HG03097 (cell line): ENCODE measurements at regions not wholly inside any gene's neighbourhood (a gene's known extent, or its start where the extent isn't known, plus 50 kb on each side); places are given as distances from the start of the nearest gene placed in this dataset.

Experiments
- ATAC-seq: cut with Tn5 transposase; IDR thresholded peaks from one replicate; pipeline ENCODE4 v1.9.1; 2021; ENCODE audit not compliant: unreplicated experiment, low FRiP score

DNA sequence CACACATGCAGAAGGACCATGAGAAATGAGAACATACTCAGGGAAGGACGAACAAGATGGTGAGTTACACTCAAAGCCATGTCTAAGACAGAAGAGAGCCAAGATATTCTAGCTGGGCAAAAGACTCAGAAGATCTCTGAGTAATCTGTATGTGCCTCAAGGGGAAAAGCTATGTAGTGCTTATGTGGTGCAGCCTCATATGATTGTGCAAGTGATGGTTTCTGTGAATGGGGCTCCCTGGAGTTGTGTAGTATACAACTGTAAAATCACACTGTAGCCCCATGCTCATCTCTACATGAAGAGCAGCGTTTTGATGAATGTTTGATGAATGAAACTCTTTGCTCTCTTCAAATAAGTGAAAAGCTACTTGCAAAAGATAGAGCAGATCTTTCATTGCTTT lies 57.5 kb downstream of the OSR1 start:
- no peak for ATAC-seq

DNA sequence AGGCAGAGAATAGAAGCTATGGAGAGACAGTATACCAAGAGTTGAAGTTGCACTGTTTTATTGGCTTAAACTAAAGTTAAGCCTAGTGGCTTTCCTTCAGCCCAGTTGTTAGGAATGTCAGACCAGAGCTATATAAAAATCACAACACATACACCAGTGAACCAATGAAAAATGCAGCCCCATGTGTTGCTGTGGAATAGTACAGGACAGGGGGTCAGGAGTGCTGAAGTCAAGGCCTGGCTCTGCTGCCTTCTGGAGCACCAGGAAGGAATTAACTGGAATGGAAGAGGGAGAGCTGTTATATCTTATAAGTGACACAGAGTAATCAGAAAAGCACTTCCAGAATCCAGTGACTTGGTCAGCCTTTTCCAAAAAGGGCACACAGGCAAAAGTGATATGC lies 58.9 kb downstream of the OSR1 start:
- no peak for ATAC-seq

DNA sequence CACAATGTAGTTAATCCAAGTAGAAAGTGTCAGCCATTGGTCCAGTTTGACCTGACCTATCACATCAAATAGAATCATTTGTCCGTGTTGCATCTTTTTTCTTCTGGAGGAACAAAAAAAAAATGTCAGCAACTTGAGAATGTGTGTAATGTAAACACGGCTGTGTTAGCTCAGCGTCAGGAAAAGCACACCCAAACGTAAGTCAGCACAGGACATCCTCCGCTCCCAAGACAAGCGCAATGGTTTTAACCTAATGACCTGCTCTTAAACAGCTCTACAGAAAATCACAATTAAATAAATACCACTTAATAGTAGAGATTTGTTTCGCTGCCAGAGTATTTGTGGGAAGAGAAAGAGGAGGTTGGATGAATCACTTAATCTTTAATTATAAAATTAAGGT lies 59.4 kb downstream of the OSR1 start:
- no peak for ATAC-seq

DNA sequence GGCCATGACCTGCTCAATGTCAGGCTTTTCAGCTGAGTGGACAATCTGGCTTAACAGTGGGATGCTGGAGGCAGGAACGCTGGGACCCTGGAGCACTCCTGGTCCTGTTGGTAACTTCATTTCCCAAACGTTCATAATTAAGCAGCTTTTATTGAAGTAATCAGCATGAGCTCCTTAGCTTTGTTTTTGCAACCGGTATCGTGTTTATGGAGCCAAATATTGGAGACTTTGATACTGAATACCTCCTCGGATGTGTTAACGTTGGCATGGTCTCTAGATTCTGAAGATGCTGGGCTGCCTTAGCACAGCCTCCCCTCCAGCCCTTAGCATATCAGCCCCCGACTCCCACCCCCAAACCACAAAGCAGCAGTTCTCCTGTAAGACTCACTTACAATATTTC lies 60.7 kb downstream of the OSR1 start:
- no peak for ATAC-seq

DNA sequence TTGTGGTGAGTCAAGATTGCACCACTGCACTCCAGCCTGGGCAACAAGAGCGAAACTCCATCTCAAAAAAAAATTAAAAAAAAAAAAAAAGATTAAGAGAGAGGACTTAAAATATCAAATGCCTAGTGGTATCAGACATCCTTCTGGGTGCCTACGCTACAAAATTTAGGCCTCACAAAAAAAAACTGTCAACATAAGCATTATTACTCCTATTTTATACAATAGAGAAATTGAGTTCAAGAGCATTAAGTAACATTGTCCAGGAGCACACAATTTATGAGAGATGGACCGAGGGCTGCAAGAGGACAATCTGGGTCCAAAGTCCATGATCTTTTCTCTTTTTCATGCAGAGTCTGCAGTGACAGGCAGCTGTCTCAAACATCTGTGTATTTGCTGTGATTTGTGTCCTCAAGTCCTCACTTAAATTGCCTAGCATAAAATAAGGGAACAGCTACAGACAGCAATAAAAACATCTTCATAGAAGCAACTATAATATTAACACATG lies 62.4 kb downstream of the OSR1 start:
- no peak for ATAC-seq

DNA sequence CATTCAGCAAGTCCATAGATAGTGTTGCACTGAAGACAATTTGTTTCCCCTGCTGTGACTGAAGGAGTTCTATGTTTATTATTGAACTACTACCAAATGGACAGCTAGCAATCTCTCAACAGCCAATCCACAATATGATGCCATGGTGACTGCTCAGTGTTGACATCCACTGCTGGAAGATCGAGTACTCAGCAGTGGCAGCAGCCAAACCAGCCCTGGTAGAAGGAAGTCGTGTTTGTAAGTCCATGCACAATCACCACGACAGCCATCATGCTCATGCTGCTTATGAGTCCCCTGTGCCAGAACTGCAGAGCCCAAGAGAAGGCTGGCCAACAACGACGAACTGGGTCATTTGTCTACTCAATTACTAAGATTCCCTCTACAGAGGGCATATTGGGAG lies 66.4 kb downstream of the OSR1 start:
- no peak for ATAC-seq

DNA sequence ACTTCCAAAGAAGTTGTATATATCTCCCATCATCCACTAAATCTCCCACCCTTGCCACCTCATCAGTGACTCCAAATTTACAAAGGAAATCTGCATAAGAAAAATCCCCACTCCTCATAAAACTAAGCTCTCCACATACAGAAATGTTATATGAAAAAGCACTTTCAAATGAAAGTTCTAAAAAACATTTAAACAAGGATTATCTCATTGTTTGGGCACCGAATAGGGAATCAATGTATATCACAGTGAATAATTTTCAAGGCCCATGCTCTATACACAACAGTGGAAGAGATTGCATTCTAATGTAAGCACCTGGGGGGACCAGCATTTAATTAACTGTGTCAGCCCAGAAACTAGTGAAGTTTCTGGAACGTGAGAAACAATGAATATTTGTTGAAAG lies 70.1 kb downstream of the OSR1 start:
- no peak for ATAC-seq

DNA sequence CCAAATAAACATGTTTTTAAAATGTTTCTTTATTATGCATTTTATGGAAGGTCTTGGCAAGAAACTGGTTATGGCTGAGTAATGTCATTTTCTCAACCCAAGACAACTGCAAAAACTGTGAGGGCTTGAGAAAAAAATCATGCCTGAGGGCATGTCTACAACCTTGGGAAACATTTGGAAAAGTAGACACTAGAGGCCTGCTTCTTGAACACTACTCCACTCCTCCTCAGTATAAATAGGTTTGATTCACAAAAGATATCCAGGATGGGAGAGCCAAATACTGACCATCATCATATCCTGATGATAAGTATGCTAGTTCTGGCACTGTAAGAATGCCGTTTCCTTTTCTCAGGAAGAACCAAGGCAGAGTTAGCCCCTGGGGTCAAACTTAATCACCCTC lies 71.1 kb downstream of the OSR1 start:
- ATAC-seq = no peak

DNA sequence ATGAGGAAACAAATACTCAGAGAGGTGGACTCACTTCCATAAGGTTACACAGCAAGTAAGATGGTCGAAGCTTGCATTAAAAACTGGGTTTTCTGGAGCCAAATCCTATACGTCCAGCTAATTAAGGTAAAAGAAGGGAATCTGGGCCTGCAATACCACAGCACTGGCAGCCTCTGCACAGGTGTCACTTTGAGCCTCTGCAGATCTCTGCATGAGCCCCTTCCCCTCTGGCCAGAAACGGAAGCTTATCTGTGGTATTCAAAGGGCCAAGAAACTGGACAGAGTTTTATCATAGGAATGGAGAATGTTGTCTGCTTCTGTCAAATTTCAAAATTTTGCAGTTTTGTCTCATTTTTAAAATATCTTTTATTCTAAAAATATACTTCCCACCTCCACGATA lies 76.1 kb downstream of the OSR1 start:
- ATAC-seq = no peak

DNA sequence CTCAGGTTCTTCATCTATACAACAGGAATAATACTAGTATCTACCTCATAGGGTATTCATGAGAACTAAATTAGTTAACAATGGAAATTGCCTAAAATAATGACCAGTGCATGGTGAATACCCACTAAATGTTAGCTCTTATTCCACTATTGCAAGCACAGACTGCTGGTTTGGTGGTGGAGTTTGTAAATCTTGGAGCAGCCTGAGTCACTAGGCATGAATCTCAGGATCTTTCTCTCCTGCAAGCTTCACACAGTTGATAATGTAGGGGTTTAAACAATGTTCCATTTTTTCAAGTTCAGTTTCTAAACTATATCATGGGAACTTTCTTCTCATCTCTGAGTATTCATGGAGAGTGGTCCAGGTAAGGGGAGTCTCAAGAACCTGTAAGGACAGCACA lies 84.0 kb downstream of the OSR1 start:
- ATAC-seq = no peak

DNA sequence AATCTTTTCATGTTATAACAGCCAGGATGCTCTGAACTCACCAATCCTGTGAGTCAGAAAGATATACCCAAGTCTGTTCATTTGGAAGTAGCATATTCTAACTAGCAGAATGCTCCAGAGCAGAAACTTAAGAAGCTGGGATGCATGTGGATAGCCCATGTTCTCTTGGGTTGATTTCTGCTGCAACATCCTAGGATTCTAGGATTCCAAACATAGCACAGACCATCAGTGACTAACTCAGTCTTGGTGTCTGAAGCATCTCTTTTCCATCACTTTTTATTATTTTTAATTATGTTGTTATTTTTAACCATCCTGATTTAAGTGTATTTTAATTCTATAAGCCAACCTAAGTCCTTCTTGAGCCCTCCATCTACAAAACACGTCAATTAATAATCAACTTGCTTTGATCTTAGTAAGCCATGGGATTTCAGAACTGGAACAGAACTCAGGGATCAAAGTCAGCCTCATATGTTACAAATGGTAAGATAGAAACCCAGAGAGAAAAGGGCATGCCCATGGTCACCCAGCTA lies 85.4 kb downstream of the OSR1 start:
- no peak for ATAC-seq

DNA sequence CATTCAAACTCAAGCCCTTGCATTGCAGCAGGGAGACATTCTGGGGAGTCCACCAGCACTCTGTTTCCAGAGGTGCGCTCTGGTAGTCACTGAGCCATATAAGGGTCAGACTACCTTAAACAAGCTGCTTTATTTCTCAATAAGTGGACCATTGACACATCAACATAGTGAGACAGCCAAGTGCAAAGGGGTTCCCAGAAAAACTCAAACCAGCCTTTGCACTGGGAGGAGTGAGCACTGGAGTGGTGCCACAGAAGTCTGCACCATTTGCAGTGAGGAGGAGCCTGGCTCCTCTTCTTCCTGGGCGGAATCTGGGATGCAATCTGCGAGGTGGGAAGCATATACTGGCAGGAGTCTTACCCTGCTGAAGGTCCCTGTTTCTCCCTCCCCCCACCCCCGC lies 86.4 kb downstream of the OSR1 start:
- ATAC-seq = no peak

DNA sequence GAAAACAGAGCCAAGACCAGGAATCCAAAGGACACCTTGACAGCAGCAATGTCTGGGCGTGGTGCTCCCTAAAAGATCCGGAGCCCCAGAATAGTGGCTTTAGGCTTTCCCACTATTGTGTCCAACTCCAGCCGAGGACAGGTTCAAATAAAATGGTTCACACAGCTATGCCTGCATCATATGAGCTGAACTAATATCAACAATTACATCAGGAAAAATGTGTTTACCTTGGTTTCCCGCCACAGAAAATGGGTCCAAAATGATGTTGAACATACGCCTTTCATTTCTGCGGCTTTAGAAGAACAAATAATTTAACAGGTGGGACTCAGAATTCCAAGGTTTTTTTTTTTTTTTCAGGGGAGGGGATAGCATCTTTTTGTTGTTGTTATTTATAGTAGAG lies 93.6 kb downstream of the OSR1 start:
- no peak for ATAC-seq

DNA sequence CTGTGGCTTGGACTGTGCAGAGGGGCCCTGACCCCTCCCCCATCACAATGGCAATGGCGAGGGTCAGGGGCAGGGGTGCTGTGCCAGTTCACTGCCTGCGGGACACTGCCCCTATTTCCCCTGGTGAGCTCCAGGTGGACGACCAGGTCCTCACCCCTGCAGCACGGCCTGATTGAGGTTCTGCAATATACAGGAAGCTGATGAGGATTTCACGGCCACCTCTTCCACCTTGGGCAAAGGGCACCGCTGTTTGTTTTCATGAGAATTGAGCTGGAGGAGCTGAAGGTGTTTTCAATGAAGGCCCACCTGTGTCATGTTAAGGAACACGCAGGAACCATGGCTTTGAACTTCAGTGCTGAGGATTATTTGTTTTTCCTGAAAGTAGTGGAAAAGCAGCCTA lies 96.3 kb downstream of the OSR1 start:
- no peak for ATAC-seq

DNA sequence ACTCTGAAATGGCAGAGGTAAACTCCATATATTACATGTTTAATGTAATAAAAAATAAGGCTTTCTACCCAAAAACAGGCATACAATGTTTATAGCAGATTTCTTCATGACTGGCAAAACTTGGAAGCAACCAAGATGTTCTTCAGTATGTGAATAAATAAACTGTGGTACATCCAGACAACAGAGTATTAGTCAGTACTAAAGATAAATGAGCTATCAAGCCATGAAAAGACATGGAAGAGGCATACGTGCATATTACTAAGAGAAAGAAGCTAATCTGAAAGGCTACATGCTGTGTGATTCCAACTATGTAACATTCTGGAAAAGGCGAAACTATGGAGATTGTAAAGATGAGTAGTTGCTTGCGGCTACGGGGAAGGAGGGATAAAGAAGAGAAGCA lies 97.4 kb downstream of the OSR1 start:
- no peak for ATAC-seq

DNA sequence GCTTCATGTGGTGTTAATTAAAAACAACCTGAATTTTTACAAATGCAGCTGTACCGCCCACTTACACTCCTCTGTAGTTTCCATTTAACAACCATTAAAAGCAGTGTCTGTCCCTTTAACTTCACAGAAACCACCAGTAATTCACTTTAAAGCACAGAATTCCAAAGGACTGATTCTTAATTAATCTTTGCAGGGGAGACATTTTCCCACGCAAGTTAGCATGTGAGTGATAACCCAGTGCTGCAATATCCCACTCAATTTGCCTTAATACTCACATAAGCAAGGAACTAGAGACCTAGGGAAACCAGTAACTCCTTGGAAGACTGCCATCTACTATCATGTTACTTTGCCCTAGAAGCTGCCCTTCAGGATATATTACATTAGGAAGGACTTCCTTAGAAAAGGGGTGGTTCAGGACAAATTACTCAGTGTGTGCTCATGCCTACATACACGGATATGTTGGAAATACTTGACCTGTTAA lies 102.3 kb downstream of the OSR1 start:
- no peak for ATAC-seq

DNA sequence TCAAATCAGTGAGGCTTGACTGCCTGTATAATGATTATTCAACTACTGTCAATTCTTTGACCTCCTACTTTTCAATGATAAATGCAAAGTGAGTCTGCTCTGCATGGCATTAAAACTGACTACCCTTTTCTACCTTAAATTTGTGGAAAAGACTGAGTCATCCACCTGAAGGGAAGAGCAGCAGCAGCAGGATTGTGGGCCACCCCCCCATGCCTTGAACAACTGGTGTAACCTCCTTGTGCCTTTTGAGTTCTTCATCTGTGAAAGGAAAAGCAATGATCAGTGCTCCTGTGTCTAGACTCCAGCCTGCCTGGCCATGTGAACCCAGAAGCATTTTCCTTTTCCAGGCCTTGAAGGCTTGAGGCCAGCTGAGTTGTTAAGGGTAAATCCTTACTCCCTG lies 102.9 kb downstream of the OSR1 start:
- ATAC-seq = no peak

DNA sequence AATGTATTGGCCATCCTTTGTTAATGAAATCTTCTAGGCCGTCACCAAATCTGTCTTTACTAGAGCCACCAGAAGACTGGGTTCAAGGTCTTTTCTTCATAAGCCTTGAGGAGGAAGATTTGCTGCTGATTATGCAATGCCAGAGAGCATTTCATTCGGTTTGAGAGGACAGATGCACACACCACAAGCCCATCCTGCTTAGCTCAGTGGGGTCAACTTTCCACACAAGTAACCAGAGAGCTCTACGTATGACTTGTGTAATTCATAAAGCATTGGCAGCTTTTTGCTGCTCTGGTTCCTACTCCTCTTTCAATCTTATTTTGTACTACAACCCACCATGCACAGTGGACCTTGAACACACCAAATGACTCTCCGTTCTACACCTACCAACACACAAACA lies 106.9 kb downstream of the OSR1 start:
- no peak for ATAC-seq

DNA sequence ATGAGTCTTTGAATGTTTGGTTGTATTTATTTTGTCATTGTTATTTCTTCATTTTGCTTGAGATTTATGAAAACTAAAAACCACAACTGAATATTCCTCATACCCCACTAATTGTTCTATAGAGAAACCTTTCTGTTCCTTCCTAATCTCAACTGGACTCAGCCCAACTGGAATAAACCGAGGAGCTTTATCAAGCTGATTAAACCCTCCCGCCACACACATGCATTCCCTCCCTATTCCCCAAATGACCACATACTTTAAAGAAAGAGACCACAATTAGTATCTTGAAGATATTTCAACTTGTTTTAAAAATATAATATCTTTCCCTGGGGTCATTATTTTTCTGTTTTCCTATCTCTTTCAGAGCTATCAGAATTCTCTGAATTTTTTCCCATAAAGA lies 107.5 kb downstream of the OSR1 start:
- ATAC-seq = no peak

DNA sequence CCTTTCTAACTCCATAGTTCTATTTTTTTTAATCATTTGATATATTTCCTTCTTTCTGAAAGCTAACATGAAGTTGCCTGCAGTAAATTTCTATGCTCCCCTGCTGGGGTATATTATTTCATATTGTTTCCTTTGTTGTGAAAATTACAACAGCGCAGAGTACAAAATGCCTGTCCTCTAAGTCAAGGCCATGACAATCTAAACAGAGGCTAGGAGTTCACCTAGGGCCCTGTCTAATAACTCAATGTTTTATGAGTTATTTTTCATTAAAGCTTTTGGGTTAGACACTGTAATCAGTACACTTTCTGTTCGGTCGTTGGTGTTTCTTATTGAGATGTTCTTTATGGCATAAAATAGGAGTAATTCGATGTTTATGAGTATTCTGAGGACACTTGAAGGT lies 111.2 kb downstream of the OSR1 start:
- no peak for ATAC-seq

DNA sequence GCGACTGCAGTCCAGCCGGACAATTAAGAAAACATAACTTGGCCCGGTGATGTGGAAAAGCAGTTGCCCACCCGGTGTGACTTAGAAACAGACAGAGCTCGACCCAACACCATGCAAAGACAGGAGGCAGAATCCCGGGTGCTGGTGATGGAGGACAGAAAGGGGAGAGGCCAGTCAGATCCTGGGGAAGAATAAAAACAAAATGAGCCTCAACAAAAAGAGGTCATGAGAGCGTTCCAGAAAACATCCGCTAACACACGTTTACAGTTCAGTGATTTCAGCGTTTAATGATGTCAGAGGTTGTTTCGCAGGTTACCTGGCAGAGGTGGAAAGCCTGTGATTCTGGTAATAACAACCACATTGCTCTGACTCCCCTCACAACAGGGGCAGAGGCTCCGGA lies 111.9 kb downstream of the OSR1 start:
- ATAC-seq = no peak

DNA sequence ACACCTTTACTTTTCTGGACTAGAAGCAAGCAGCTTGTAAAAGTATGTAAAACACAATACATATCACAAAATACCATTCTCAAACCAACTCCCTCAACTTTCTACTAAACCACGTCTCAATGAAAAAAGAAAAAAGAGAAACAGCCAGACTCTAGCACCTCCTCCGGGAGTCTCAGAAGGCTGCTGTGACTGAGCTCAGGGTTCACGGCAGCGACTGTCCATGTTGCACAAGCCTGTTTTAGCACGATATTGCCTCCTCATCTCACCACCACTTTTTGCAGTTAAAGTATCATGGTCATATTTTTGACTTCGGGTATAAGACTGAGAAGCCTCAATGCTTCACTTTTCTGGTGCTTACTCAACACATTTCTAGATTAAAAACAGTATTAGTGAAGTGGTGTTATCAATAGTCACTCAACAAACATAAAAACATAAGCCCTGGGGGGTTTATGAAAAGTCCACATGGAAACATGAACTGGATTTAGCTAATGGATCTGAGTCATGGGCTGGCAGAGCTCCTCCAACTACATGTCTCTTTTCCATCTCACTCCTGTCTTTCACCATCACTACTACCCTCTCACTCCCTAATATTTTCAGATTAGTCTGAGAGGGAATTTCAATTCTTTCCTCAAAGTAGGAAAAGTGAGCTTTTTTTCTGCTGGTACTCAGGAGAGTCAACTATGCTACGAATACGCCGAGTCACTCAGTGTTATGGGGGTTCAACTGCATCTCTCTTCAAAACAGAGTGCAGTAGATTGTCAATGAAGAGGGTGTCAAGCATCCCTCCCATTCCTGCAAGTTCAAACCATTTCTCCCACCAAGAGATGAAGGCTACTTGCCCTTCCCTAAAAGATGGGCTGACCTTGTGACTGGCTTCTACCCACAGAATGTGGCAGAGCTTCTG lies 113.7 kb downstream of the OSR1 start:
- no peak for ATAC-seq
